SK-N-SH (cell line): ENCODE measurements at regions not wholly inside any gene's neighbourhood (a gene's known extent, or its start where the extent isn't known, plus 50 kb on each side); places are given as distances from the start of the nearest gene placed in this dataset.

Source experiments
- CTCF ChIA-PET: fragments of 300-600, 350-600 bp; formaldehyde crosslinking; extraction: SDS; loops from one replicate; lab custom pipeline; 2021; lab: Yijun Ruan, JAX
- POLR2A ChIA-PET: fragments of 350-600 bp; sonication (Branson Sonifier 250); formaldehyde crosslinking; extraction: SDS; loops from one replicate; lab custom pipeline; 2020; ENCODE audit warnings: antibody characterized with exemption, inconsistent platforms; lab: Yijun Ruan, JAX
- DNase-seq: peaks from one replicate; pipeline ENCODE4 v3.0.0; 2012
- H2AFZ ChIP-seq: fragments of 200-600 bp; sonication (generic); 2 replicates; pipeline ENCODE4 v1.8.1; 2016; ENCODE audit warnings: antibody characterized with exemption, mild to moderate bottlenecking, low read depth
- H3F3A ChIP-seq: fragments of 200-600 bp; sonication (generic); replicated peaks from 2 replicates; pipeline ENCODE3; 2016; ENCODE audit warnings: antibody characterized with exemption, mild to moderate bottlenecking; ENCODE audit not compliant: insufficient read depth
- H3K27ac ChIP-seq, 2 experiments: fragments of 200-500 bp in 1 of 2; fragments of 200-600 bp in 1 of 2; sonication (Bioruptor generic) in 1 of 2; sonication (generic), shearing (Covaris generic) in 1 of 2; 2 replicates each; pipeline versions ENCODE4 v1.5.1 to v1.6.1; 2014 to 2016; ENCODE audit warnings: low read depth in 2 of 2, inconsistent platforms in 1 of 2, low read length in 1 of 2, mild to moderate bottlenecking in 1 of 2, mixed read lengths in 1 of 2
- H3K27me3 ChIP-seq: fragments of 200-600 bp; sonication (generic), shearing (Covaris generic); 2 replicates; pipeline ENCODE4 v1.6.1; 2016; ENCODE audit warnings: mixed run types; ENCODE audit not compliant: insufficient read depth
- H3K36me3 ChIP-seq, 2 experiments: fragments of 200-500 bp in 1 of 2; fragments of 200-600 bp in 1 of 2; sonication (Bioruptor generic) in 1 of 2; sonication (generic) in 1 of 2; replicated peaks in 1 of 2; 2 replicates each; pipeline versions ENCODE3 to v1.5.1; 2014 to 2016; ENCODE audit warnings: low read length in 1 of 2, mild to moderate bottlenecking in 1 of 2; ENCODE audit not compliant: insufficient read depth in 2 of 2, control insufficient read depth in 1 of 2
- H3K4me1 ChIP-seq, 2 experiments: fragments of 200-500 bp in 1 of 2; fragments of 200-600 bp in 1 of 2; sonication (Bioruptor generic) in 1 of 2; sonication (generic), shearing (Covaris generic) in 1 of 2; 2 replicates each; pipeline versions ENCODE4 v1.5.1 to v1.6.1; 2014 to 2016; ENCODE audit warnings: low read depth in 1 of 2, low read length in 1 of 2, mixed run types in 1 of 2; ENCODE audit not compliant: insufficient read depth in 2 of 2, control insufficient read depth in 1 of 2
- H3K4me2 ChIP-seq: fragments of 200-600 bp; sonication (generic), shearing (Covaris generic); 2 replicates; pipeline ENCODE4 v1.6.1; 2017; ENCODE audit warnings: mixed run types
- H3K4me3 ChIP-seq, 2 experiments: fragments of 200-500 bp in 1 of 2; fragments of 200-600 bp in 1 of 2; sonication (Bioruptor generic) in 1 of 2; sonication (generic), shearing (Covaris generic) in 1 of 2; 2 replicates each; pipeline versions ENCODE4 v1.5.1 to v1.8.1; 2014 to 2016; ENCODE audit warnings: low read depth in 2 of 2, inconsistent platforms in 1 of 2, low read length in 1 of 2, mild to moderate bottlenecking in 1 of 2, mixed read lengths in 1 of 2, moderate library complexity in 1 of 2
- H3K79me2 ChIP-seq: fragments of 200-600 bp; sonication (generic); 2 replicates; pipeline ENCODE4 v1.8.1; 2017; ENCODE audit warnings: mild to moderate bottlenecking; ENCODE audit not compliant: insufficient read depth
- H3K9ac ChIP-seq: fragments of 200-600 bp; sonication (generic); 2 replicates; pipeline ENCODE4 v1.6.1; 2017; ENCODE audit warnings: mixed run types
- H3K9me2 ChIP-seq: fragments of 200-600 bp; sonication (generic); 2 replicates; pipeline ENCODE4 v1.6.1; 2017; ENCODE audit warnings: mixed run types
- H3K9me3 ChIP-seq: fragments of 200-600 bp; sonication (generic); 2 replicates; pipeline ENCODE4 v1.6.1; 2017; ENCODE audit warnings: mixed run types, mild to moderate bottlenecking, moderate library complexity
- H4K20me1 ChIP-seq: fragments of 200-600 bp; sonication (generic); 2 replicates; pipeline ENCODE4 v1.6.1; 2017; ENCODE audit warnings: mild to moderate bottlenecking, mixed run types; ENCODE audit not compliant: insufficient read depth
- GABPA ChIP-seq: IDR thresholded peaks from 2 replicates; pipeline ENCODE4 v1.4.0; 2012; ENCODE audit warnings: low read depth, mild to moderate bottlenecking
- MXI1 ChIP-seq: IDR thresholded peaks from 2 replicates; pipeline ENCODE4 v1.6.1; 2012; ENCODE audit warnings: mild to moderate bottlenecking, low read depth, low read length, improper control_type of control experiment
- NFIC ChIP-seq: IDR thresholded peaks from 2 replicates; pipeline ENCODE4 v1.4.0; 2012; ENCODE audit warnings: borderline replicate concordance
- RAD21 ChIP-seq: IDR thresholded peaks from 2 replicates; pipeline ENCODE4 v1.6.1; 2012; ENCODE audit warnings: mild to moderate bottlenecking, low read length
- RCOR1 ChIP-seq: fragments of 150-350 bp; IDR thresholded peaks from 2 replicates; pipeline ENCODE4 v1.6.1; 2017; ENCODE audit warnings: antibody characterized with exemption, low read length
- SMC3 ChIP-seq: IDR thresholded peaks from 2 replicates; pipeline ENCODE4 v1.6.1; 2012; ENCODE audit warnings: low read depth, low read length, improper control_type of control experiment
- TAF1 ChIP-seq: IDR thresholded peaks from 2 replicates; pipeline ENCODE4 v1.6.1; 2012; ENCODE audit warnings: low read depth, mild to moderate bottlenecking, low read length, moderate library complexity, borderline replicate concordance
- YY1 ChIP-seq: IDR thresholded peaks from 2 replicates; pipeline ENCODE4 v1.4.0; 2012; ENCODE audit warnings: low read depth, mild to moderate bottlenecking
- WGBS: methylation state at CpG from one replicate; pipeline ENCODE4 v1.1.6; 2017; ENCODE audit warnings: low lambda C conversion rate; 5-methylcytosine and 5-hydroxymethylcytosine counted together
- TF ChIP-seq, protein P1 (sequence below): IDR thresholded peaks from 2 replicates; pipeline ENCODE4 v1.4.0; 2012; ENCODE audit warnings: low read depth
- TF ChIP-seq, protein P2 (sequence below): IDR thresholded peaks from 2 replicates; pipeline ENCODE4 v1.4.0; 2012; ENCODE audit warnings: low read depth, borderline replicate concordance
- TF ChIP-seq, protein P3 (sequence below): IDR thresholded peaks from 2 replicates; pipeline ENCODE4 v1.6.1; 2012; ENCODE audit warnings: mild to moderate bottlenecking, low read depth, low read length, moderate library complexity

- no peaks in the 10 kb centered on the region for H3K27me3 ChIP-seq
- no peak overlapping the region for H3K4me3 ChIP-seq
- H3K9me2 ChIP-seq, result no peaks in the 10 kb centered on the region
- H3F3A ChIP-seq, result no peaks in the 10 kb centered on the region
- H3K36me3 ChIP-seq, result no peaks in the 10 kb centered on the region
- H3K4me1 ChIP-seq, result no peaks in the 10 kb centered on the region
- H3K9ac ChIP-seq, result no peak overlapping the region
- POLR2A ChIA-PET, result no interaction called here
- TF ChIP-seq, protein P1, sequence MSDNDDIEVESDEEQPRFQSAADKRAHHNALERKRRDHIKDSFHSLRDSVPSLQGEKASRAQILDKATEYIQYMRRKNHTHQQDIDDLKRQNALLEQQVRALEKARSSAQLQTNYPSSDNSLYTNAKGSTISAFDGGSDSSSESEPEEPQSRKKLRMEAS, result no peak
- no peak for TF ChIP-seq TAF1
- TF ChIP-seq, protein P2, sequence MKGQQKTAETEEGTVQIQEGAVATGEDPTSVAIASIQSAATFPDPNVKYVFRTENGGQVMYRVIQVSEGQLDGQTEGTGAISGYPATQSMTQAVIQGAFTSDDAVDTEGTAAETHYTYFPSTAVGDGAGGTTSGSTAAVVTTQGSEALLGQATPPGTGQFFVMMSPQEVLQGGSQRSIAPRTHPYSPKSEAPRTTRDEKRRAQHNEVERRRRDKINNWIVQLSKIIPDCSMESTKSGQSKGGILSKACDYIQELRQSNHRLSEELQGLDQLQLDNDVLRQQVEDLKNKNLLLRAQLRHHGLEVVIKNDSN, result no peak
- no peaks in the 10 kb centered on the region for H4K20me1 ChIP-seq
- no peak overlapping the region for H2AFZ ChIP-seq
- H3K9me3 ChIP-seq, result no peaks in the 10 kb centered on the region
- no peaks in the 10 kb centered on the region for H3K79me2 ChIP-seq
- WGBS, result 89% methylated on average over 2 of the region's 2 CpGs
- H3K4me2 ChIP-seq, result no peak overlapping the region
- CTCF ChIA-PET, result interaction anchor here (0.8 kb wide), 1 partner anchor 9 kb away, joined by 3 read pairs; no protein-coding TSS in a partner anchor
- DNase-seq, result no peak
- no peak overlapping the region for H3K27ac ChIP-seq
These were observed 416.9 kb downstream of the SLC6A15 start for GRCh38 chr12:84495711-84496110.

DNA sequence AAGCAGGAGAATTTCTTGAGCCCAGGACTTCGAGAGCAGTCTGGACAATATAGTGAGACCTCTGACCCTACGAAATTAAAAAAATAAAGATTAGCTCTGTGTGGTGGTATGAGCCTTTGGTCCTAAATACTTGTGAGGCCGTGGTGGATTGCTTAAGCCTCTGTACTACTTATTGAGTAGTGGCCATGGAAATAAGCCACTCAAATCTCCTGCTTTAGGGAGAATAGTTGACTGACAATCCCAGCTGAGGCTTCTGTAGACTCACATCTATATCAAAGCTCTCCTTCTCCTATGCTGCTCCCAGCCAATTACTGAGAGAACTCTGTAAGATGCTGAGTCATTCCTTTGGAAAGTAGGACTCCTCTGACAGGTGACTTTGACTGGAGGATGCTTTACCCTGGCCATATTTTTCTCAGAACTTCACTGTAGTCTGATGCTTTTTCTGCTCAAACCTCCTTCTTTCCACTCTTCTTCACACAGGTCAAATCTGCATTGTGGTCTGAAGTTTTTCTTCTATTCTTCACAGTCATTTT is 420.2 kb downstream of the SLC6A15 start:
- Histone ChIP-seq H3K27me3 (no peaks in the 10 kb centered on the region), H2AFZ (no peak overlapping the region; the same call in 1 of the 2 replicates), H3K79me2 (no peaks in the 10 kb centered on the region), H3K4me3 (no peak overlapping the region), H3K9ac (no peak overlapping the region), H3F3A (no peaks in the 10 kb centered on the region), H4K20me1 (no peaks in the 10 kb centered on the region), H3K9me3 (no peaks in the 10 kb centered on the region), H3K4me1 (no peaks in the 10 kb centered on the region), H3K36me3 (no peaks in the 10 kb centered on the region), H3K27ac (no peak overlapping the region), H3K4me2 (no peak overlapping the region), H3K9me2 (no peaks in the 10 kb centered on the region)
- no peak for TF ChIP-seq NFIC
- no peak for TF ChIP-seq GABPA
- TF ChIP-seq, protein P3, sequence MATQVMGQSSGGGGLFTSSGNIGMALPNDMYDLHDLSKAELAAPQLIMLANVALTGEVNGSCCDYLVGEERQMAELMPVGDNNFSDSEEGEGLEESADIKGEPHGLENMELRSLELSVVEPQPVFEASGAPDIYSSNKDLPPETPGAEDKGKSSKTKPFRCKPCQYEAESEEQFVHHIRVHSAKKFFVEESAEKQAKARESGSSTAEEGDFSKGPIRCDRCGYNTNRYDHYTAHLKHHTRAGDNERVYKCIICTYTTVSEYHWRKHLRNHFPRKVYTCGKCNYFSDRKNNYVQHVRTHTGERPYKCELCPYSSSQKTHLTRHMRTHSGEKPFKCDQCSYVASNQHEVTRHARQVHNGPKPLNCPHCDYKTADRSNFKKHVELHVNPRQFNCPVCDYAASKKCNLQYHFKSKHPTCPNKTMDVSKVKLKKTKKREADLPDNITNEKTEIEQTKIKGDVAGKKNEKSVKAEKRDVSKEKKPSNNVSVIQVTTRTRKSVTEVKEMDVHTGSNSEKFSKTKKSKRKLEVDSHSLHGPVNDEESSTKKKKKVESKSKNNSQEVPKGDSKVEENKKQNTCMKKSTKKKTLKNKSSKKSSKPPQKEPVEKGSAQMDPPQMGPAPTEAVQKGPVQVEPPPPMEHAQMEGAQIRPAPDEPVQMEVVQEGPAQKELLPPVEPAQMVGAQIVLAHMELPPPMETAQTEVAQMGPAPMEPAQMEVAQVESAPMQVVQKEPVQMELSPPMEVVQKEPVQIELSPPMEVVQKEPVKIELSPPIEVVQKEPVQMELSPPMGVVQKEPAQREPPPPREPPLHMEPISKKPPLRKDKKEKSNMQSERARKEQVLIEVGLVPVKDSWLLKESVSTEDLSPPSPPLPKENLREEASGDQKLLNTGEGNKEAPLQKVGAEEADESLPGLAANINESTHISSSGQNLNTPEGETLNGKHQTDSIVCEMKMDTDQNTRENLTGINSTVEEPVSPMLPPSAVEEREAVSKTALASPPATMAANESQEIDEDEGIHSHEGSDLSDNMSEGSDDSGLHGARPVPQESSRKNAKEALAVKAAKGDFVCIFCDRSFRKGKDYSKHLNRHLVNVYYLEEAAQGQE, result no peak
- TF ChIP-seq MXI1, result no peak
- TF ChIP-seq RAD21, result no peak
- no peak for TF ChIP-seq YY1
- TF ChIP-seq RCOR1, result no peak
- TF ChIP-seq SMC3, result no peak
- ChIA-PET CTCF (no interaction called here), POLR2A (no interaction called here)
- DNase-seq, result no peak
- 73% methylated on average over 3 of the region's 3 CpGs for WGBS
